HG02970 (cell line): ENCODE measurements at regions not wholly inside any gene's neighbourhood (a gene's known extent, or its start where the extent isn't known, plus 50 kb on each side); places are given as distances from the start of the nearest gene placed in this dataset.
A peak's percentile ranks its signal among the peaks of the same experiment; 100 is the strongest.

ENCODE experiments used
- ATAC-seq: cut with Tn5 transposase; IDR thresholded peaks from one replicate; pipeline ENCODE4 v1.9.1; 2021; ENCODE audit warnings: mild to moderate bottlenecking, moderate library complexity, moderate number of reproducible peaks; ENCODE audit not compliant: unreplicated experiment, low FRiP score

DNA sequence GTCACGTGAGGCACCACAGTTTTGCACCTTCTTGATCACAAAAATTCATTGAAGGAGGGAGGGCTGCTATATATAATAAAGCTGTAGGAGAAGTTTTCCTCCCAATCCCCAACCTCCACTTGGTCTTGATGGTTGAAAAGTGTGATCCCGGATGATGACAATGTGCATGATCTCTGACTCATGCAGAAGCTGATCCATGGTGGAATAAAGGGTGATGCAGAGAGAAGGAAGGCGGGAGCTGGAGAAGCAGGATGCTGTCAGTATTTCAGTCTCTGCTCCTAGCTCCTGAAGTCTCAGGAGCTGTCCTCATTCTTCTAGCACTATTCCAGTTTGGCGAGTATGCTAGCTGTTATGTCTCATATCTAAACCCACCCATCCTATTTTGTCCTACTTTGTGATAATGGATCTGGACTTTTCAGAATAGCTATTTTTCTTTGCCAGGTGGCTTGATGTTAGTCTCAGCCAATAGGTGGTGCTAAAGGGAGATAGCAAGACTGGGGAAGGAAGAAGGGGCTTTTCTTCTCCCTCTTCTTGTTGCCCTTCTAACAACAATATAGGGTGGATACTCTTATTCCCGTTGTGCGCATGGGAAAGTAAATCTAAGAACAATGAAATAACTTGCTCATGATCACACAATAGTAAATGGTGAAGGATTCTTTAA, 65.6 kb upstream of the HTR2A start:
- no peak for ATAC-seq

DNA sequence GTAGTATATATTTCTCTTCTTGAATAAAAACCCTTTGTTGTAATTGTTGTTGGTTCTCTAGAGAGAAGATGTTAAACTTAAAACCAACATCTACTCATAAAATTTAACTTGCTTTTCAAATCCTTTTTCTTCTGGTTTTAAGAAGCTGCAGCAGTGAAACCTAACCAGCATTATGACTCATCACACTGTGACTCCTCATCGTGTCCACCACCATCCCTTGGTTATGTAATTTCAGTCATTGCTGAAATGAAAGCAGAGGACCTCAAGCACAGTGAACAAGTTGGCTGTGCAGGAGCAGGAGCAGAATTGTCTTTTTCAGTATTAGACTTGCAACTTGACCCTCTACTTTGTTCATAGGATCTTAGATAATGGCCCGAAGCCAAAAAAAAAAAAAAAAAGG, 64.9 kb upstream of the HTR2A start:
- ATAC-seq: peak; percentile 90

DNA sequence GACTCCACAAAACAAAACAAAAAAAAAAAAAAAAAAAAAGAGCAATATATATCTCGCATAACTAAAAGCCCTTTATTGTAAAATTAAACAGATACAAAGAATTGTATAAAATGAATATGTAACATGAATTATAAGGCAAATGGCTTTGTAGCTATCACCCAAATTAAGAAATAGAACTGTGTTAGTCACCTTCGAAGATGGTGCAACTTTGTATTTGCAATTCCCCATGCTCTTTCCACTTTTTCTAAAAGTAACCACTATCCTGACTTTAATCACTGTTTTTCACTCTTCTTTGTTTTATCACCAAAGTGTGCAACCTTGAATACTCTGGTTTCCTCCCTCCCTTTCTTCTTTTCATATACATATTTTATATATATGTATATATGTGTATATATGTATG, 57.1 kb upstream of the HTR2A start:
- no peak for ATAC-seq

DNA sequence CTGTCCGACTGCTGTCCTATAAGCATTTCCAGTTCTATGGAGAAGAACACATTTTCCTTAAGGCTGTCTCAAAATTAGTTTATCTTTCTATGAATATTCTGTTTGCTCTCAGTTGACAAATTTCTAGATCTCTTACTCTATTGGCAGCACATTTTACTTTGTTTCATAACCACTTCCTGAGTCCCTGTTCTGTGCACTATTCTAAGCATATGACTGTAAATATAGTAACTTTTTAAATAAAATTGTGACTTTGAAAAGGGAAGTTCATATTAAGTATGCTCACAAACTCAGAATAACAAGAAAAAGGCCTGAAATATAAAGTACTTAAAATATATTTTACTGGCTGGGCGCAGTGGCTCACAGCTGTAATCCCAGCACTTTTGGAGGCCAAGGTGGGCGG, 56.5 kb upstream of the HTR2A start:
- no peak for ATAC-seq

DNA sequence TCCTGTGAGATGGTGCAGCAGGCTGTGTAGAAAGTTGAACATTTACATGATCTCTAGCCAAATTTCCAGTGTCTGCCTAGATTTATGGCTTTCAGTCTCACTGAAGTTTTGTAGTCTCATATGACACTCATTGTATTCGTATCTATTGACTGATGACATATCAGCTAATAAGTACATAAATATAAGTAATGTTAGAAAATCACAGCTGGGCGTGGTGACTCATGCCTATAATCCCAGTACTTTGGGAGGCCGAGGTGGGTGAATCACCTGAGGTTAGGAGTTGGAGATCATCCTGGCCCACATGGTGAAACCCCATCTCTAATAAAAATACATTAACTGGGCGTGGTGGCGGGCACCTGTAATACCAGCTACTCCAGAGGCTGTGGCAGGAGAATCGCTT, 54.7 kb upstream of the HTR2A start:
- ATAC-seq: no peak

DNA sequence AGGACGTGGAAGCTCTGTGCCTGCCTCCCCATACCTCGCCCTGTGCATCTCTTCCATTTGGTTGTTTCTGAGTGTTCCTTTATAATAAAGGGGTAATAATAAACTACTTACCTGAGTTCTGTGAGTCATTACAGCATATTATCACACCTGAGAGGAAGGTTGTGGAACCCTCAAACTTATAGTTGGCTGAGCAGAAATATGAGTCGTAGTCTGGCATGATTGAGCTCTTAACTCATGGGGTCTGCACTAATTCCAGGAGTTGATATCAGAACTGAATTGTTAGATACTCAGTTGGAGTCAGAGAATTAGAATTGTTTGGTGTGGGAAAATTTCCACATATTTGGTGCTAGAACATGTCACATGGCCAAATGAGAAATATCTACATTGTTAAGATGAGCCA, 52.4 kb upstream of the HTR2A start:
- no peak for ATAC-seq

DNA sequence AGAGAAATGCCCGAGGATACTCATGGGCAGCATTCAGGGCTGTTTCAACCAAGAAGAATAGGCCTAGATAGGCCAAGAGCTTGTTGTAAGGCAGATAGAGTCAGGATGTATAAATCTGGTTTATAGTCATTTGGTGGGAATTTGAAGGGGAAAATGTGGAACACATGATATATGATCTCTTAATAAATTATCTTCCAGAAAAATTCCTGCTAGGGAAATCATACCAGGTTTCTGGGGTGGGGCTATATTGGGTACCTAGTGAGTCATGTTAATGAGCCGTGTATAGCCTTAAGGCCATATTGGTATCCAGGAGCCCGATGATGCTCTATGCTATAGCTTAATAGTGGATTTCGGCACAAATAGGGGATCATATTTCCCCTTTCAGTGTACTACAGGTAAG, 51.5 kb upstream of the HTR2A start:
- no peak for ATAC-seq

DNA sequence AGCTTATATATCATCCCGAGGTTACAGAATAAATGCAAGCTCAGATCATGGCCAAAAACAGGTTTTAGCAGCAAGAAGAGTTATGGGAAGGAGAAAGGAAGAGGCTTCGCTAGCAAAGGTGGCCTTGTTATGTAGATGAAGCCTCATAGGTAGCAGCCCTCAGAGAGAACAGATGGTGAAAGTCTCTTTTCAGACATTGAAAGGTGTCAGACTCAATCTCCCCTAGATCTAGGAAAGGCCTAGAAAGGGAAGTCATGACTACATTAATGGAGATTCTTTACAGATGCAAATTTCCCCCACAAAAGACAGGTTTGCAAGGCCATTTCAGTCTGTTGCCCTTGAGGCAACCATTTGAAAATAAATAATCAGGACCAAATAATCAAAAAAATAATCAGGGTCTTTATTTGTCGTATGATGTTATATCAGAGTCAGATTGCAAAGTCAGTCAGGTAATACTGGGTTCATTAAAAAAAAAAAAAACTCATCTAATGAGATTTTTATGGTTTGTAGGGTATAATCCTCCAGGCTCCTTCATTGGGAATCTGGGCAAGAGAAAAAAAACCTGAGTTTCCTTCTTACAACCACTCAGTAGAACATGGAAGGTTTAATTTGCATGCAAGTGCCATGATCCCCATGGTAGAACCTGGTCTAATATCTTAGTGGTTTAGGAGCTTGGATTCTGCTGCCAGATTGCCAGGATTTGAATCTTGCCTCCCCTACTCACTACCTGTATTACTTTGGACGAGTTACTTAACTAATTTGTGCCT, 50.8 kb upstream of the HTR2A start:
- ATAC-seq: no peak
